ENCODE measurements at regions not wholly inside any gene's neighbourhood (a gene's known extent, or its start where the extent isn't known, plus 50 kb on each side); places are given as distances from the start of the nearest gene placed in this dataset.

GRCh38 chr14:86971292-86971691 is 1021.7 kb downstream of the GALC start:
- Mint-ChIP-seq H3K27ac (no peak overlapping the region), H3K9me3 (peaks cover 18% of the 10 kb centered on the region), H3K4me3 (no peak overlapping the region), H3K4me1 (ENCODE audit: low read depth) (no peaks in the 10 kb centered on the region), H3K36me3 (ENCODE audit: low read depth) (no peaks in the 10 kb centered on the region), H3K27me3 (no peaks in the 10 kb centered on the region)
- DNase-seq: no peak

- Mint-ChIP-seq H3K27ac (no peak overlapping the region), H3K4me3 (no peak overlapping the region), H3K9me3 (peaks cover 6% of the 10 kb centered on the region), H3K36me3 (ENCODE audit: low read depth) (no peaks in the 10 kb centered on the region), H3K4me1 (ENCODE audit: low read depth) (no peaks in the 10 kb centered on the region), H3K27me3 (no peaks in the 10 kb centered on the region)
- no peak for DNase-seq
Measured at GRCh38 chr14:86961106-86961716, 1031.8 kb downstream of the GALC start.

GRCh38 chr14:86955771-86956354 is 1037.1 kb downstream of the GALC start:
- no peak overlapping the region for H3K4me3 Mint-ChIP-seq
- H3K27me3 Mint-ChIP-seq: no peaks in the 10 kb centered on the region
- H3K4me1 Mint-ChIP-seq (ENCODE audit: low read depth): no peaks in the 10 kb centered on the region
- peaks cover 5% of the 10 kb centered on the region for H3K9me3 Mint-ChIP-seq
- no peak overlapping the region for H3K27ac Mint-ChIP-seq
- DNase-seq: no peak
- H3K36me3 Mint-ChIP-seq (ENCODE audit: low read depth): no peaks in the 10 kb centered on the region

- H3K9me3 Mint-ChIP-seq: peaks cover 9% of the 10 kb centered on the region
- DNase-seq: no peak
- no peaks in the 10 kb centered on the region for H3K36me3 Mint-ChIP-seq (ENCODE audit: low read depth)
- H3K27ac Mint-ChIP-seq: no peak overlapping the region
- H3K4me1 Mint-ChIP-seq (ENCODE audit: low read depth): no peaks in the 10 kb centered on the region
- no peak overlapping the region for H3K4me3 Mint-ChIP-seq
- no peaks in the 10 kb centered on the region for H3K27me3 Mint-ChIP-seq
Measured at GRCh38 chr14:86954623-86955022, 1038.4 kb downstream of the GALC start.

- no peaks in the 10 kb centered on the region for H3K4me1 Mint-ChIP-seq (ENCODE audit: low read depth)
- DNase-seq: no peak
- H3K36me3 Mint-ChIP-seq (ENCODE audit: low read depth): no peaks in the 10 kb centered on the region
- H3K27me3 Mint-ChIP-seq: no peaks in the 10 kb centered on the region
- no peak overlapping the region for H3K27ac Mint-ChIP-seq
- H3K9me3 Mint-ChIP-seq: peaks cover 7% of the 10 kb centered on the region
- H3K4me3 Mint-ChIP-seq: no peak overlapping the region
Measured at GRCh38 chr14:86946446-86946845, 1046.5 kb downstream of the GALC start.

GRCh38 chr14:86944434-86944833 is 1048.5 kb downstream of the GALC start:
- Mint-ChIP-seq H3K4me3 (no peak overlapping the region), H3K27ac (no peak overlapping the region), H3K4me1 (ENCODE audit: low read depth) (no peaks in the 10 kb centered on the region), H3K9me3 (peaks cover 3% of the 10 kb centered on the region), H3K36me3 (ENCODE audit: low read depth) (no peaks in the 10 kb centered on the region), H3K27me3 (no peaks in the 10 kb centered on the region)
- no peak for DNase-seq

- H3K4me1 Mint-ChIP-seq (ENCODE audit: low read depth): no peaks in the 10 kb centered on the region
- no peak overlapping the region for H3K4me3 Mint-ChIP-seq
- H3K9me3 Mint-ChIP-seq: peaks cover 6% of the 10 kb centered on the region
- H3K27ac Mint-ChIP-seq: no peak overlapping the region
- no peak for DNase-seq
- no peaks in the 10 kb centered on the region for H3K27me3 Mint-ChIP-seq
- H3K36me3 Mint-ChIP-seq (ENCODE audit: low read depth): no peaks in the 10 kb centered on the region
Measured at GRCh38 chr14:86943391-86944365, 1049.3 kb downstream of the GALC start.

GRCh38 chr14:86942936-86943335 is 1050.0 kb downstream of the GALC start:
- Mint-ChIP-seq H3K36me3 (ENCODE audit: low read depth) (no peaks in the 10 kb centered on the region), H3K27me3 (no peaks in the 10 kb centered on the region), H3K4me1 (ENCODE audit: low read depth) (no peaks in the 10 kb centered on the region), H3K27ac (no peak overlapping the region), H3K4me3 (no peak overlapping the region), H3K9me3 (peaks cover 11% of the 10 kb centered on the region)
- no peak for DNase-seq

- H3K27me3 Mint-ChIP-seq: no peaks in the 10 kb centered on the region
- H3K4me3 Mint-ChIP-seq: no peak overlapping the region
- H3K27ac Mint-ChIP-seq: no peak overlapping the region
- H3K9me3 Mint-ChIP-seq: peaks cover 10% of the 10 kb centered on the region
- no peak for DNase-seq
- no peaks in the 10 kb centered on the region for H3K4me1 Mint-ChIP-seq (ENCODE audit: low read depth)
- no peaks in the 10 kb centered on the region for H3K36me3 Mint-ChIP-seq (ENCODE audit: low read depth)
Measured at GRCh38 chr14:86940106-86940505, 1052.9 kb downstream of the GALC start.

- Mint-ChIP-seq H3K4me3 (no peak overlapping the region), H3K36me3 (ENCODE audit: low read depth) (no peaks in the 10 kb centered on the region), H3K27me3 (no peaks in the 10 kb centered on the region), H3K27ac (no peak overlapping the region), H3K4me1 (ENCODE audit: low read depth) (no peaks in the 10 kb centered on the region), H3K9me3 (peaks cover 10% of the 10 kb centered on the region)
- no peak for DNase-seq
Measured at GRCh38 chr14:86938320-86938719, 1054.7 kb downstream of the GALC start.

- H3K4me3 Mint-ChIP-seq: no peak overlapping the region
- no peaks in the 10 kb centered on the region for H3K4me1 Mint-ChIP-seq (ENCODE audit: low read depth)
- no peak for DNase-seq
- no peaks in the 10 kb centered on the region for H3K27me3 Mint-ChIP-seq
- H3K27ac Mint-ChIP-seq: no peak overlapping the region
- peaks cover 10% of the 10 kb centered on the region for H3K9me3 Mint-ChIP-seq
- no peaks in the 10 kb centered on the region for H3K36me3 Mint-ChIP-seq (ENCODE audit: low read depth)
Measured at GRCh38 chr14:86936556-86936955, 1056.4 kb downstream of the GALC start.

- H3K27me3 Mint-ChIP-seq: no peaks in the 10 kb centered on the region
- no peak overlapping the region for H3K4me3 Mint-ChIP-seq
- no peaks in the 10 kb centered on the region for H3K4me1 Mint-ChIP-seq (ENCODE audit: low read depth)
- H3K9me3 Mint-ChIP-seq: peaks cover 10% of the 10 kb centered on the region
- no peaks in the 10 kb centered on the region for H3K36me3 Mint-ChIP-seq (ENCODE audit: low read depth)
- H3K27ac Mint-ChIP-seq: no peak overlapping the region
- DNase-seq: no peak
Measured at GRCh38 chr14:86935241-86935885, 1057.6 kb downstream of the GALC start.

GRCh38 chr14:86933958-86934595 is 1058.9 kb downstream of the GALC start:
- H3K4me3 Mint-ChIP-seq: no peak overlapping the region
- H3K9me3 Mint-ChIP-seq: peaks cover 9% of the 10 kb centered on the region
- H3K27me3 Mint-ChIP-seq: no peaks in the 10 kb centered on the region
- DNase-seq: no peak
- H3K4me1 Mint-ChIP-seq (ENCODE audit: low read depth): no peaks in the 10 kb centered on the region
- H3K36me3 Mint-ChIP-seq (ENCODE audit: low read depth): no peaks in the 10 kb centered on the region
- H3K27ac Mint-ChIP-seq: no peak overlapping the region

- no peaks in the 10 kb centered on the region for H3K27me3 Mint-ChIP-seq
- H3K4me1 Mint-ChIP-seq (ENCODE audit: low read depth): no peaks in the 10 kb centered on the region
- no peak for DNase-seq
- no peak overlapping the region for H3K4me3 Mint-ChIP-seq
- H3K9me3 Mint-ChIP-seq: peaks cover 5% of the 10 kb centered on the region
- no peak overlapping the region for H3K27ac Mint-ChIP-seq
- H3K36me3 Mint-ChIP-seq (ENCODE audit: low read depth): no peaks in the 10 kb centered on the region
Measured at GRCh38 chr14:86933460-86933859, 1059.5 kb downstream of the GALC start.
